Liver (tissue), 8 donors: ENCODE measurements at regions not wholly inside any gene's neighbourhood (a gene's known extent, or its start where the extent isn't known, plus 50 kb on each side); places are given as distances from the start of the nearest gene placed in this dataset.

Experiments used
- DNase-seq: peaks from one replicate; pipeline ENCODE4 v3.0.0-alpha.2; 2017; ENCODE audit warnings: low spot score
- H3K27ac ChIP-seq, 2 donors: one replicate each; pipeline ENCODE4 v1.7.0; 2013; ENCODE audit warnings: inconsistent platforms in 2 of 2, low read length in 2 of 2, control low read depth in 1 of 2, low read depth in 1 of 2, mild to moderate bottlenecking in 1 of 2
- H3K27me3 ChIP-seq, 4 donors: one replicate each; pipeline versions ENCODE4 v1.6.1 to v1.7.0; 2013; ENCODE audit warnings: low read length in 3 of 4, inconsistent platforms in 1 of 4, mild to moderate bottlenecking in 1 of 4, moderate library complexity in 1 of 4; ENCODE audit not compliant: control insufficient read depth in 4 of 4, insufficient read depth in 4 of 4
- H3K36me3 ChIP-seq, 4 donors: one replicate each; pipeline versions ENCODE4 v1.6.1 to v1.7.0; 2013; ENCODE audit warnings: low read length in 3 of 4, mild to moderate bottlenecking in 3 of 4, low read depth in 1 of 4, moderate library complexity in 1 of 4; ENCODE audit not compliant: control insufficient read depth in 4 of 4, insufficient read depth in 3 of 4
- H3K4me1 ChIP-seq, 4 donors: one replicate each; pipeline versions ENCODE4 v1.6.1 to v1.7.0; 2013; ENCODE audit warnings: low read length in 3 of 4, mild to moderate bottlenecking in 3 of 4, moderate library complexity in 1 of 4; ENCODE audit not compliant: control insufficient read depth in 4 of 4, insufficient read depth in 4 of 4
- H3K4me3 ChIP-seq, 3 donors: one replicate each; pipeline versions ENCODE4 v1.6.1 to v1.7.0; 2013; ENCODE audit warnings: low read length in 3 of 3, control low read depth in 1 of 3, low read depth in 1 of 3, mild to moderate bottlenecking in 1 of 3
- H3K9ac ChIP-seq, 2 donors: one replicate each; pipeline ENCODE4 v1.7.0; 2013; ENCODE audit warnings: low read length in 2 of 2, mild to moderate bottlenecking in 2 of 2, moderate library complexity in 2 of 2, control low read depth in 1 of 2, low read depth in 1 of 2
- H3K9me3 ChIP-seq, 4 donors: one replicate each; pipeline versions ENCODE4 v1.6.1 to v1.7.0; 2013; ENCODE audit warnings: low read length in 3 of 4; ENCODE audit not compliant: control insufficient read depth in 4 of 4
- ATF3 ChIP-seq: IDR thresholded peaks from 2 replicates; pipeline ENCODE4 v1.6.1; 2016; ENCODE audit warnings: antibody characterized with exemption
- CTCF ChIP-seq: fragments of 150-350 bp; IDR thresholded peaks from 2 replicates; pipeline ENCODE4 v1.5.1; 2017; ENCODE audit warnings: improper control_type of control experiment, low read depth, low read length; ENCODE audit not compliant: missing input control
- EGR1 ChIP-seq, 2 donors: IDR thresholded peaks; 2 replicates each; pipeline ENCODE4 v1.6.1; 2016 to 2018; ENCODE audit warnings: antibody characterized with exemption in 2 of 2, low read depth in 2 of 2
- FOXA1 ChIP-seq: IDR thresholded peaks from 2 replicates; pipeline ENCODE4 v1.6.1; 2016; ENCODE audit warnings: antibody characterized with exemption
- FOXA2 ChIP-seq: IDR thresholded peaks from 2 replicates; pipeline ENCODE4 v1.6.1; 2016; ENCODE audit warnings: antibody characterized with exemption
- GABPA ChIP-seq, 2 donors: IDR thresholded peaks in 1 of 2; conservative IDR thresholded peaks in 1 of 2; 2 replicates each; pipeline ENCODE4 v1.6.1; 2016; ENCODE audit warnings: antibody characterized with exemption in 2 of 2, mild to moderate bottlenecking in 1 of 2, moderate library complexity in 1 of 2
- HNF4A ChIP-seq, 2 donors: conservative IDR thresholded peaks; 2 replicates each; pipeline ENCODE4 v1.6.1; 2016; ENCODE audit warnings: antibody characterized with exemption in 2 of 2, mild to moderate bottlenecking in 2 of 2
- HNF4G ChIP-seq: IDR thresholded peaks from 2 replicates; pipeline ENCODE4 v1.6.1; 2016; ENCODE audit warnings: antibody characterized with exemption
- JUND ChIP-seq, 2 donors: IDR thresholded peaks; 2 replicates each; pipeline ENCODE4 v1.6.1; 2016; ENCODE audit warnings: antibody characterized with exemption in 2 of 2
- MAX ChIP-seq: IDR thresholded peaks from 2 replicates; pipeline ENCODE4 v1.6.1; 2016; ENCODE audit warnings: antibody characterized with exemption
- NR2F2 ChIP-seq: IDR thresholded peaks from 2 replicates; pipeline ENCODE4 v1.6.1; 2016; ENCODE audit warnings: antibody characterized with exemption
- RAD21 ChIP-seq, 2 donors: IDR thresholded peaks; 2 replicates each; pipeline ENCODE4 v1.6.1; 2016; ENCODE audit warnings: antibody characterized with exemption in 2 of 2, mild to moderate bottlenecking in 2 of 2
- SP1 ChIP-seq: IDR thresholded peaks from 2 replicates; pipeline ENCODE4 v1.6.1; 2018; ENCODE audit warnings: antibody characterized with exemption, mild to moderate bottlenecking
- TAF1 ChIP-seq: conservative IDR thresholded peaks from 2 replicates; pipeline ENCODE4 v1.6.1; 2016; ENCODE audit warnings: antibody characterized with exemption, mild to moderate bottlenecking
- YY1 ChIP-seq: IDR thresholded peaks from 2 replicates; pipeline ENCODE4 v1.6.1; 2016; ENCODE audit warnings: antibody characterized with exemption, mild to moderate bottlenecking
- ZBTB33 ChIP-seq: IDR thresholded peaks from 2 replicates; pipeline ENCODE4 v1.6.1; 2016; ENCODE audit warnings: antibody characterized with exemption
- WGBS: extraction: QIAGEN DNeasy Blood & Tissue Kit; methylation state at CpG from one replicate; pipeline ENCODE4 v1.1.7; 2013; 5-methylcytosine and 5-hydroxymethylcytosine counted together
- donor health status: healthy.
- donor health status: healthy.
- donor health status: healthy.
- donor health status: healthy.
- donor health status: healthy.

GRCh38 chr5:157923765-157924164 lies 64.8 kb upstream of the CLINT1 start (continued):
- no peak for TF ChIP-seq ZBTB33
- no peak for TF ChIP-seq JUND (IDR thresholded peaks at IDR 0.05)

- WGBS = 99% methylated on average over 4 of the region's 4 CpGs
- Histone ChIP-seq H3K27me3 (no peaks in the 10 kb centered on the region), H3K9me3 (no peaks in the 10 kb centered on the region), H3K27ac (no peak overlapping the region), H3K4me1 (peaks cover 0 to 17% (median 11%) of the 10 kb centered on the region in 4 donors), H3K36me3 (no peaks in the 10 kb centered on the region), H3K4me3 (no peak overlapping the region), H3K9ac (no peak overlapping the region)
- no peak for DNase-seq
- TF ChIP-seq YY1 (no peak), NR2F2 (no peak), EGR1 (IDR thresholded peaks at IDR 0.05; ENCODE audit: low read depth in 2 of 2) (no peak), SP1 (no peak), HNF4A (conservative IDR thresholded peaks at IDR 0.05) (no peak), MAX (no peak), FOXA2 (no peak), FOXA1 (no peak), TAF1 (no peak), JUND (IDR thresholded peaks at IDR 0.05) (no peak), HNF4G (no peak), ATF3 (no peak), RAD21 (IDR thresholded peaks at IDR 0.05) (no peak), ZBTB33 (no peak), CTCF (no peak)
Observed at GRCh38 chr5:157922026-157922425, 63.1 kb upstream of the CLINT1 start.

GRCh38 chr5:157920828-157921170 lies 61.9 kb upstream of the CLINT1 start:
- Histone ChIP-seq H3K4me1 (peaks cover under 1 to 9% (median 4%) of the 10 kb centered on the region in 4 donors), H3K27ac (no peak overlapping the region), H3K27me3 (no peaks in the 10 kb centered on the region), H3K36me3 (no peaks in the 10 kb centered on the region), H3K9me3 (no peaks in the 10 kb centered on the region), H3K4me3 (no peak overlapping the region), H3K9ac (no peak overlapping the region)
- WGBS = 92% methylated on average over 3 of the region's 3 CpGs
- TF ChIP-seq JUND (IDR thresholded peaks at IDR 0.05) (no peak), SP1 (no peak), NR2F2 (no peak), HNF4G (no peak), ZBTB33 (no peak), MAX (no peak), FOXA2 (no peak), EGR1 (IDR thresholded peaks at IDR 0.05; ENCODE audit: low read depth in 2 of 2) (no peak), CTCF (no peak), HNF4A (conservative IDR thresholded peaks at IDR 0.05) (no peak), ATF3 (no peak), YY1 (no peak), GABPA (IDR thresholded peaks at IDR 0.05 in 1 of 2, conservative IDR thresholded peaks at IDR 0.05 in 1 of 2) (no peak), TAF1 (no peak)
- DNase-seq = no peak
